GM04503 (cell line): ENCODE measurements at regions not wholly inside any gene's neighbourhood (a gene's known extent, or its start where the extent isn't known, plus 50 kb on each side); places are given as distances from the start of the nearest gene placed in this dataset.
"Not testable (repeated sequence)": the region's sequence is repeated elsewhere in the genome, so short reads cannot be mapped to it uniquely, and the experiment has no call there.

ENCODE experiments used
- DNase-seq: peaks from one replicate; pipeline ENCODE4 v3.0.0-alpha.2; 2012; ENCODE audit warnings: low read depth

DNA sequence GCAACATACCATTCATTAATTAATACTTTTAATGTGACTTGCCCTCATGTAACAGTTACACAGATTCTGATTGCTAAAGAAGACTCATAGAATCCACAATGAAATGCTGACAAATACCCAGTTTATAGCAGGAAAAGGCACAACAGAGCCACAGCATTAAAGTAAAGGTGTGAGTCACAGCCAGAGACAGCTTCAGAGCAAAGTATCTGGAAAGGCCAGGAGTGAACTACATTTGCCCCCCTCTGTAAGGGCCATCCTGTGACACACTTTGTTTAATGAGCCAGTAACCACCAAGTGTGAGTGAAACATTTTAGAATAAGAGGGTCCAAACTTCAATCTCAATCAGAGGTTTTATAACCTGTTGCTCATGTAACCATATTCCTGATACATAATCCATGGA is 133.8 kb upstream of the TACR3 start:
- DNase-seq: no peak

DNA sequence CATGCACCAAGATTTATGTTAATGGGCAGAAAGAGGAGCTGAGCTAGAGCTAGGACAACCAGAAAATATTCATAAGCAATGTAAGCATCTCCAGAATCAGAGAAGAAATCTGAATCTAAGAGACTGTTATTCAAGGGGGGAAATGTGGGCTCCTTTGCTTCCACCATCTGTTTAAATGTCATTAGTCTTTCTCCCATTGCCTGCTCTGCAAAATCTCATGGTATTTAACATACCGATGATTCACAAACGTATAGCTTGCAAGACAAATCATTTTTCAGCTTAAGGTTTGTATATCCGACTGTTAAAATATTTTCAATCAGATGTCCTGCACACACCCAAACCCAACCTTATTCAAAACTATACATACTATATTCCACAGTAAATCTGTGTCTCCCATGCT is 133.4 kb upstream of the TACR3 start:
- no peak for DNase-seq

DNA sequence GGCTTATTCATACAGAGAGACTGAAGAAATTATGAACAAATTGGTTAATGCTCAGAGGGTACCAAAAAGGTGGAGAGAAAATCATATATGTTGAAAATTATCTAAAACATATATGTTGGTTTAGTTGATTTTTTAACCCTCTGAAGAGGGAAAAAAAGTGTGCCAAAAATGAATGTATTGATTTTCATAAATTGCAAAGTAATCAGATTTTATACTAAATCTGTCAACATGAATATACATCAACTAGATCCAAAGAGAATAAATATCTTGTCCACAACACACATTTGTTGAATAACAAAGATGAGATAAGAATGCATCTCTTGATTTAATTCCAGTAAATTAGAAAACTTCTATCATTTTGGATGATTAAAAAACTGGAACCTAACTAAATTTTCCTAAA is 125.3 kb upstream of the TACR3 start:
- no peak for DNase-seq

DNA sequence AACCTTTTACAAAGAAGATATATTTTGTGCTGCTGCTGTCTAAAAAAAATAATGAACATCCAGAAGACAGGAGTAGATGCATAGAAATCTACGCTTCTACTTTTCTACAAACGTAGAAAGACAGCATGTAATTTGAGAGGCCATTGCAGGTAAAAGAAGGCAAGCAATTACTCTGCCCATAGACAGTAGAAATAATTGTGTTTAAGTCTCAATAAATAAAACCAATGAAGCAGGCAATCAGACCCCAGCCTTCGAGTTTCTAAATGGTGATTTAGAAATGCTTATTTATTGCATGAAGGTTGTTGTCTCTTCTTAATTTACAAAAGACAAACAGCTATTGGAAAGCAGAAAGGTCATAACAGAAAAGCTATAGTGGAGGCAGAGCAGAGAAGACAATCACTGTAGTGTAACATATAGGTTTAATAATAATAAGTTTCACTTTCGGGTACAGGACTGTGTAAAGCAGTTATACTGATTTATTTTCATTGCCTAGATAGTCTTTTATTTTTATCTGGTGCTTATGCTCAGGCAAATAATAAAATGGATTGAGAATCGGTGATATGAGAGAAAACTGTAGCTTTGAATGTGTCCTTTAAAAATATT is 123.0 kb upstream of the TACR3 start:
- DNase-seq: no peak

DNA sequence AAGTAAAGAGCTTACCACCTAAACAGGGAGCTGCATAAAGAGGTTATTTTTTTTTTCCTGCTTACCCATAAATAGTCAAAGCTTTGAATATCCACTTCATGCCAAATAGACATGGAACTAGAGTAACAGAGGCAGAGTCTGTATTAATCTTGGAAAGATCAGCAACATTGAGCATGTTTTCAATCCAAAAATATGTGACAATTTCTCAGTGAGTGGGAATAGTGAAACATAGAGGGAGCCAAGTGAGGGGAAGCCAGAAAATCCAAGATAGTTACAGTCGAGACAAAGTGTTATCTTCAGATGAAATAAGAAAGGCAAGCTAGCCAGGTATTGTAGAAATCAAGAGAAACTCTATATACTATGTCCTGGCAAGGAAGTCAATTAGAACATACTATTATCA is 122.3 kb upstream of the TACR3 start:
- DNase-seq: no peak

DNA sequence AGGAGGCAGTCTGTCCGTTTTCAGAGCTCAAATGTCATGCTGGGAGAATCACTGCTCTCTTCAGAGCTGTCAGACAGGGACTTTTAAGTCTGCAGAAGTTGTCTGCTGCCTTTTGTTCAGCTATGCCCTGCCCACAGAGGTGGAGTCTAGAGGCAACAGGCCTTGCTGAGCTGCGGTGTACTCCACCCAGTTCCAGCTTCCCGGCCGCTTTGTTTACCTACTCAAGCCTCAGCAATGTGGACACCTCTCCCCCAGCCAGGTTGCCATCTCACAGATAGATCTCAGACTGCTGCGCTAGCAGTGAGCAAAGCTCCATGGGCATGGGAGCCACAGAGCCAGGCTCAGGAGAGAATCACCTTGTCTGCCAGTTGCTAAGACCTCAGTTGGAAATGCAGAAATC is 90.5 kb upstream of the TACR3 start:
- DNase-seq: not testable (repeated sequence)

DNA sequence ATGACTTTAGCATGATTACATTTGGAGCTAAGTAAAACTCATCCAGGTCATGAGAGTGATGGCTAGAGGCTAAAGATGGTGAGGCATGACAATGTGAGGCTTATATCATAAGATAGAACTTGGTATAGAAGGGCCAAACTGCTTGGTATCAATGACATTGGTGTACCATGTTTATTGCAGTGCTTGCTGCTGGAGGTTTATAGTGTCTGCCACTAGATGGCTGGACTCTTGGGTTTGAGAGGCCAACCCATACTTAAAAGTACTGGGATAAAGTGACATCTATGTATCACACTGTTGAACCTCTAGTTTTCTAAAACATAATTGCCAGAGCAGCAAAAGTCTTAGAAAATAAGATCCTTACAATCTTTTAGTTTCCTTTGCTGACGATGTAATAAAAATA is 83.0 kb upstream of the TACR3 start:
- DNase-seq: no peak

DNA sequence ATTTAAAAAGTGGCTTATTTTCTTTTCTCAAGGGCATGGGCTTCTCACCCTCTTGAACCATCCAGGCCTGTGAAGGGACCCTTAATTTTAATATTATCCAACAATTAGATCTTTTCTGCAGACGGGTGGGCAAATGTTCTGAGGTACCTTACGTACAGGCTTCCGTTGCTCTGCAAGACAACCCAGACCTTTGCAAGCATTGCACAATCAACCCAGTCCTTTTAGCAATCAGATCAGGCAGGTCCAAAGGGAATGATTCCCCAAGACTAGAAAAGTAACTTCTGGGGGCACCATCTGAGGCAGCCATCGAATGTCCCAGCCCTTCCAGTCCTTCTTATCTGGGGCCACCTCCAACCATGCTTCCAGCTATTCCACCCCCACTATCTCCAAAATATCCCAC is 67.3 kb upstream of the TACR3 start:
- DNase-seq: no peak

DNA sequence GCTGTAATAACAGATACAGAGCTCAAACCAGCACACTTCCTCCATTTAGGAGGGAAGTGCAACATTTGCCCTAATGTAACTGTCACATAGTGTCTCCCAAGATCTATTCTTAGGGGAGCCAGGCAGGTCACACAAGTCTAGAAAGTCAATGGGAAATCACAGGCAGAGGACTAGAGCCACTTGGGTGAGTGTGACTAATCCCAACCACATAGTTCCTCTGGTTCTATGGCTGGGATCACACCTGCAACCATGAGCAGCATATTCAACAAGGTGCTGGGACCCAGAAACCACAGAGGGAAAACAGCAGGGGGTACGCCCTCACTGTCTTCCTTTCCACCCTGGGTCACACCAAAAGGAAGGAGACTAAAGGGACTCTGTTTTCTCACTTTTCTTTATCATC is 66.8 kb upstream of the TACR3 start:
- DNase-seq: no peak

DNA sequence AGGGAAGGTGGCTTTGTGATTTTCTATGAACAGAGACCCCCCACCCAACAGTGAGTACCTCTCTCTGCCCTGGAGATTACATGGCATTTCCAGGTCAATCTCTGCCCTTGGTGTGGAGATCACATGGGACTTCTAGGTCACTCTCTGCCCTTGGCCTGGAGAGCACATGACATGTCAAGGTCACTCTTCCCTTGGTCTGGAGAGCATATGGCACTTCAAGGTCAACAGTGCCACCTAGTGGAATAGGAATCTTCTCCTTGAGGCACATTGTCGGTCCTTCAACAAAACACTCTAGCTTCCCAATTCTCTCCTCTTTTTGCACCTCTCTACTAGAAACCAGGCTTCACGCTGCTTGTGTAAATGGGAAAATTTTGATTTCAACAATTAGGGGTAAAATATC is 66.2 kb upstream of the TACR3 start:
- no peak for DNase-seq

DNA sequence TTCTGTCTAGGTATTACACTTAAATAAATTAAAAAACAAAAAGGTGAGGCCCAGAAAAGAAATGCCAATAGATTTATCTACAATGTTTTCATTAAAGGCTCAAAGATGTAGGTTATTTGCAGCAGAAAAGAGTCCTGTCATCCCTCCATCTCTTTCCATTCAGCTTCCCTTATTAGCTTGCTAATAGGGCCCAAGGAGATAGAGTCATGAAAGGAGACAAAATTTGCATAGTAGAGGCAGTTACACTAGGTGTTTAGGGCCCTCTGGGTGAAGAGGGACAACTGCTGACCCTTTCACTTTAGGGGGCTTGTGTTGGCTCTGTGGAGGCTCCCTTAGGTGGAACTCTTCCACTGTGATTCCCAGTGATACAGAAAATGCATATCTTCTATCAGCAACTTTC is 58.4 kb upstream of the TACR3 start:
- DNase-seq: no peak

DNA sequence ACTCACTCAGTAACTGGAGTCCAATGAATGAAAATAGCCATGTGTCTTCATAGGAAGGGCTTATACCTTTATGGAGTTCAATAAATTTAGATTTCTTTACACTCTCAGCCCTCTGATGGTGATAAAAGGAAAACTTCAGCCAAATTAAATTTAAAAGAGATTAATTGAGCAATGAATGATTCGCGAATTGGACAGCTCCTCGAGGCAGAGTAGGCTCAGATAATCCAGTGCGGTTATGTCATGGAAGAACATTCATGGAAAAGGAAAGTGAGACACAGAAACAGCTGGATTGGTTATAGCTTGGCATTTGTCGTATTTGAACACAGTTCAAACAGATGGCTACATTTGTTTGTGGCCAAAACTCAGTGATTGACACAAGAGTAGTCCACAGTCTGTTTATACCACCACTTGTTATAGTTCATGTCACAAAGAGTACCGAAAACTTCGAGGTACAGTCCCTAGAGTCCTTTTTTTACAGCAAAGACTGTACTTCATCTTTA is 54.6 kb upstream of the TACR3 start:
- DNase-seq: no peak

DNA sequence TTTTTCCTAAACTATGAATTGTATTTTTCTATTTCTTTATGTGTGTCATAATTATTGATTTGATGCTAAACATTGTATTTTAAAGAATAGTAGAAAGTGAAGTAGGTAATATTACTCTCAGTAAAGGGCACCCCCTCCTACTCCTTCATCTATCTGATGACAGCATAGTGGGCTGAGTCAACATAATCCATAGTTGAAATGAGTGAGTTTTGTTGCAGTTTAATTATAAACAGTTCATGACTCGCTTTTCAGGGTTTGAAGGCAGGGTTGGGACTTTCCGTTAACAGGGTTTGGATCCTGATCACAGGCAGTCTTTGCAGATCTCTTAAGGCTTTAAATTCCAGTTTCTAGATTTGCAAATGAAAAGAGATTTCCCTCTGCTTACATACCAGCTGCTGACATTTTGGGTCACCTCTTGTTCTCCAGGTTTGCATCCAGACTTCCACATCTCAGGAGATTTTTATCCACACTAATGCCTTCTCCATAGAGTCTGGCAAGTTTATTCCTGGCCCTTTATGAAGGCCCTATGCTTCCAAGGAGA is 54.0 kb upstream of the TACR3 start:
- DNase-seq: no peak
